Trophoblast cell (in vitro differentiated cells and primary cell): ENCODE measurements at regions not wholly inside any gene's neighbourhood (a gene's known extent, or its start where the extent isn't known, plus 50 kb on each side); places are given as distances from the start of the nearest gene placed in this dataset.

Experiments used
- DNase-seq, 2 donors: peaks; one replicate each; pipeline ENCODE4 v3.0.0-alpha.2; 2016
- H2AFZ ChIP-seq: 2 replicates; pipeline ENCODE4 v1.6.1; 2013; ENCODE audit warnings: low read length, moderate library complexity, mild to moderate bottlenecking; ENCODE audit not compliant: insufficient read depth, poor library complexity
- H2AK5ac ChIP-seq: 2 replicates; pipeline ENCODE4 v1.6.1; 2013; ENCODE audit warnings: mild to moderate bottlenecking, low read length
- H2BK120ac ChIP-seq: 2 replicates; pipeline ENCODE4 v1.6.1; 2013; ENCODE audit warnings: low read length, mild to moderate bottlenecking, moderate library complexity; ENCODE audit not compliant: insufficient read depth, poor library complexity
- H2BK12ac ChIP-seq: 2 replicates; pipeline ENCODE4 v1.6.1; 2013; ENCODE audit warnings: mild to moderate bottlenecking, low read length, moderate library complexity
- H2BK5ac ChIP-seq: 2 replicates; pipeline ENCODE4 v1.6.1; 2013; ENCODE audit warnings: low read length, low read depth, moderate library complexity, mild to moderate bottlenecking; ENCODE audit not compliant: poor library complexity
- H3K14ac ChIP-seq: 2 replicates; pipeline ENCODE4 v1.6.1; 2013; ENCODE audit warnings: mild to moderate bottlenecking, low read length
- H3K18ac ChIP-seq: 2 replicates; pipeline ENCODE4 v1.6.1; 2013; ENCODE audit warnings: mild to moderate bottlenecking, low read length
- H3K23ac ChIP-seq: 2 replicates; pipeline ENCODE4 v1.6.1; 2013; ENCODE audit warnings: low read length
- H3K27ac ChIP-seq: 2 replicates; pipeline ENCODE4 v1.5.1; 2013; ENCODE audit warnings: low read depth, mild to moderate bottlenecking, inconsistent platforms, low read length, moderate library complexity
- H3K27me3 ChIP-seq: 2 replicates; pipeline ENCODE4 v1.6.1; 2013; ENCODE audit warnings: inconsistent platforms, mild to moderate bottlenecking, low read length, moderate library complexity; ENCODE audit not compliant: insufficient read depth
- H3K36me3 ChIP-seq, 2 experiments: 1 replicate in 1 of 2; 2 replicates in 1 of 2; pipeline ENCODE4 v1.6.1; 2013; ENCODE audit warnings: low read length in 2 of 2, mild to moderate bottlenecking in 2 of 2, moderate library complexity in 1 of 2; ENCODE audit not compliant: insufficient read depth in 2 of 2, control insufficient read depth in 1 of 2
- H3K4ac ChIP-seq: 2 replicates; pipeline ENCODE4 v1.6.1; 2013; ENCODE audit warnings: low read depth, mild to moderate bottlenecking, low read length, moderate library complexity
- H3K4me1 ChIP-seq, 2 experiments: 1 replicate in 1 of 2; 2 replicates in 1 of 2; pipeline ENCODE4 v1.6.1; 2013; ENCODE audit warnings: low read length in 2 of 2, mild to moderate bottlenecking in 2 of 2, moderate library complexity in 1 of 2; ENCODE audit not compliant: insufficient read depth in 2 of 2, control insufficient read depth in 1 of 2
- H3K4me2 ChIP-seq: 2 replicates; pipeline ENCODE4 v1.6.1; 2013; ENCODE audit warnings: inconsistent platforms, mild to moderate bottlenecking, low read length, moderate library complexity
- H3K4me3 ChIP-seq: 2 replicates; pipeline ENCODE4 v1.5.1; 2013; ENCODE audit warnings: mild to moderate bottlenecking, low read depth, low read length, inconsistent platforms
- H3K79me1 ChIP-seq: one replicate; pipeline ENCODE4 v1.6.1; 2013; ENCODE audit warnings: low read length
- H3K79me2 ChIP-seq: 2 replicates; pipeline ENCODE4 v1.6.1; 2013; ENCODE audit warnings: low read length, mild to moderate bottlenecking; ENCODE audit not compliant: control insufficient read depth, insufficient read depth, poor library complexity
- H3K9ac ChIP-seq: 2 replicates; pipeline ENCODE4 v1.6.1; 2013; ENCODE audit warnings: mild to moderate bottlenecking, low read length
- H3K9me3 ChIP-seq: 2 replicates; pipeline ENCODE4 v1.6.1; 2013; ENCODE audit warnings: low read depth, mild to moderate bottlenecking, control low read depth, inconsistent platforms, low read length; ENCODE audit not compliant: insufficient read depth
- H4K12ac ChIP-seq: 2 replicates; pipeline ENCODE4 v1.6.1; 2013; ENCODE audit warnings: low read depth, mild to moderate bottlenecking, low read length, moderate library complexity
- H4K8ac ChIP-seq: 2 replicates; pipeline ENCODE4 v1.6.1; 2013; ENCODE audit warnings: low read depth, mild to moderate bottlenecking, low read length, moderate library complexity
- H4K91ac ChIP-seq: one replicate; pipeline ENCODE4 v1.6.1; 2013; ENCODE audit warnings: low read depth, mild to moderate bottlenecking, low read length, moderate library complexity
- WGBS: extraction: QIAGEN DNeasy Blood & Tissue Kit; methylation state at CpG from one replicate; pipeline ENCODE4 v1.1.7; 2013; ENCODE audit warnings: missing lambda C conversion rate; ENCODE audit not compliant: insufficient read length, insufficient coverage; ENCODE audit errors: extremely low coverage; 5-methylcytosine and 5-hydroxymethylcytosine counted together

DNA sequence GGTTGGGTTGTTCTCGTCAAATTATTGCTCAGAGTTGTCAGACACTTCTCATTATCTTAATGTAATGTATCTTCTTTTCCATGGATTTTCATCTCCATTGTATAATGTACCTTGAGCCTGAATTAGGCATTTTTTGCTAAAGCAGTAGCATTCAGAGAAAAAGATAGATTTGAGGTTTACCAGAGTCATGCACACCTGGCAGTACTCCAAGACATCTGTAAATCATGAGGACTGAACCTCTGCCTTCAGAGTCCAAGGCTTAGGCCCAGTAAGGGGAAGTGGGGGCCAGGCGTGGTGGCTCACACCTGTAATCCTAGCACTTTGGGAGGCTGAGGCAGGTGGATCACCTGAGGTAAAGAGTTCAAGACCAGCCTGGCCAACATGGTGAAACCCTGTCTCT lies 624.3 kb upstream of the MBL2 start:
- no peaks in the 10 kb centered on the region for H3K79me1 ChIP-seq
- no peak overlapping the region for H4K8ac ChIP-seq

DNA sequence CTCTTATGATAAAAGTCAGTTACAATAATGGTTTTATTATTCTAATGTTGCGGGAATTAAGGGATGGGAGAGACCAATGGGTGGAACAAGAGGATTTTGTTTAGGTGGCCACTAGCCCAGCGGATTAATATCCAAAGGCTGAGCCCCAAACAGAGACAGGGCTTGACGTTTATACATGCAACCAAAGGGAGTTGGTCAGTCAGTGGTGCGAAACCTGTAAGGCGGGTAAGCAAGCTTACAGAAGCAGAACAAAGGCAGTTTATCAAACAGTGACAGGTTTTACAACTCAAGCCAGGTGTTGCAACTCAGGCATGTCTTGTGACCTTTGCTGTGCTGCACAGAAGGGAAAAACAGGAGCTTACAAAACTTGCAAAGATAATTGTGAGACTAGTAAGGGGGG lies 622.9 kb upstream of the MBL2 start:
- no peak overlapping the region for H4K12ac ChIP-seq

More for the DNA sequence above, 624.3 kb upstream of the MBL2 start:
- no peaks in the 10 kb centered on the region for H3K27me3 ChIP-seq
- no CpG with 5 or more reads among the region's 2 CpGs for WGBS
- H2BK5ac ChIP-seq, result no peak overlapping the region
- H3K9me3 ChIP-seq, result peaks cover 3% of the 10 kb centered on the region
- H3K36me3 ChIP-seq, result no peaks in the 10 kb centered on the region
- no peaks in the 10 kb centered on the region for H3K4me1 ChIP-seq
- no peak for DNase-seq
- no peak overlapping the region for H3K14ac ChIP-seq
- no peak overlapping the region for H3K4me2 ChIP-seq
- H3K27ac ChIP-seq, result no peak overlapping the region
- no peak overlapping the region for H2AK5ac ChIP-seq
- no peak overlapping the region for H3K9ac ChIP-seq
- no peak overlapping the region for H3K23ac ChIP-seq
- no peak overlapping the region for H2BK12ac ChIP-seq
- H3K4ac ChIP-seq, result no peak overlapping the region
- no peak overlapping the region for H3K4me3 ChIP-seq
- H4K91ac ChIP-seq, result no peak overlapping the region
- H3K18ac ChIP-seq, result no peak overlapping the region
- no peak overlapping the region for H2BK120ac ChIP-seq
- no peaks in the 10 kb centered on the region for H3K79me2 ChIP-seq
- H2AFZ ChIP-seq, result no peak overlapping the region
- no peak overlapping the region for H4K12ac ChIP-seq

DNA sequence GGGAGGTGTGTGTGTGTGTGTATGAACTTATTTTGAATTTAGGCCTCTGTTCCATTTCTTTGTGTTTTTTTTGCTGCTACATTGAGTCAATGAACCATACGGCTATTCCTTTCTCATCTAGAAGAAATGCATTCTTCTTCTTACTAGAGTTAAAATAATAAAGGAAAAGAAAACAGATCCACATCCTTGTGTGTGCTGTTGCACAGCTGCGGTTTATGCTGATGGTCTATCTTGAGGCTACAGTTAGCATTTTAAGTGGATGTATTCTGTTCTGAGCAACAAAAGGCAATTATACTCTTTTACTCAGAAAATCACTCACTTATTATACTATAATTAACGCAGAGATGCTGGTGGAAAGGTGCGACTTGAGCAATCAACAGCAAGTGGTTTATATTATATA lies 615.0 kb upstream of the MBL2 start:
- H2BK12ac ChIP-seq, result no peak overlapping the region
- H3K27ac ChIP-seq, result peak overlapping the region; percentile 49
- DNase-seq, result no peak
- H3K23ac ChIP-seq, result no peak overlapping the region
- H3K18ac ChIP-seq, result no peak overlapping the region
- H3K4me3 ChIP-seq, result no peak overlapping the region
- no peak overlapping the region for H2BK120ac ChIP-seq
- H2AK5ac ChIP-seq, result no peak overlapping the region
- no peaks in the 10 kb centered on the region for H3K4me1 ChIP-seq
- H4K91ac ChIP-seq, result peak overlapping the region; percentile 14
- H4K8ac ChIP-seq, result no peak overlapping the region
- H3K4ac ChIP-seq, result no peak overlapping the region
- no peak overlapping the region for H4K12ac ChIP-seq
- no peaks in the 10 kb centered on the region for H3K36me3 ChIP-seq
- no peak overlapping the region for H3K4me2 ChIP-seq
- WGBS, result no CpG with 5 or more reads among the region's 4 CpGs
- peaks cover 1% of the 10 kb centered on the region for H3K79me1 ChIP-seq
- no peak overlapping the region for H2AFZ ChIP-seq
- no peak overlapping the region for H3K14ac ChIP-seq
- H2BK5ac ChIP-seq, result no peak overlapping the region
- no peak overlapping the region for H3K9ac ChIP-seq
- no peaks in the 10 kb centered on the region for H3K27me3 ChIP-seq
- H3K9me3 ChIP-seq, result no peaks in the 10 kb centered on the region
- no peaks in the 10 kb centered on the region for H3K79me2 ChIP-seq

More for the DNA sequence above, 622.9 kb upstream of the MBL2 start:
- Histone ChIP-seq H3K27ac (no peak overlapping the region), H3K27me3 (no peaks in the 10 kb centered on the region), H2AK5ac (no peak overlapping the region), H2AFZ (no peak overlapping the region), H2BK12ac (no peak overlapping the region), H3K79me2 (no peaks in the 10 kb centered on the region), H3K4me1 (no peaks in the 10 kb centered on the region), H3K4ac (no peak overlapping the region), H3K23ac (no peak overlapping the region), H3K79me1 (no peaks in the 10 kb centered on the region), H4K91ac (no peak overlapping the region), H3K18ac (no peak overlapping the region), H3K4me3 (no peak overlapping the region), H3K36me3 (no peaks in the 10 kb centered on the region), H3K14ac (no peak overlapping the region), H2BK5ac (no peak overlapping the region), H3K9ac (no peak overlapping the region), H3K4me2 (no peak overlapping the region), H4K8ac (no peak overlapping the region), H2BK120ac (no peak overlapping the region), H3K9me3 (peaks cover 3% of the 10 kb centered on the region)
- no peak for DNase-seq
- no CpG with 5 or more reads among the region's 5 CpGs for WGBS

DNA sequence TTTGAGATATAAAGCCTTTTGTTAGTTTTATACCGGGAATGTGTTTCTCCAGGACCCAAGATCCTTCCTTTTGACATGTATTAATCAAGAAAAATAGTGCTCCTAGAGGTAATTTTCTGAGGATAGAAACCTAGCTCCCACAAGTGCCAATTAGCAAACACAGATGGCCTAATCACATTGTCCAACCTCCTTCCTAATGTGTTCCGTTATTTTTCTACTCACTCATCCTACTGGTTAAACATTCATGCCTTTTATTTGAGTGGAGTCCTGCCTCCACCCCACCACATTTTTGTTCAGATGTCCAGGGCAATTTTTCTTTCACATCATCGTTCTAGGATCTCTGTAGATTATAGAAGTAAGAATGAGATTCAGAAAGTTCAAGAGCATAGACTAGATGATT lies 610.0 kb upstream of the MBL2 start:
- H3K27me3 ChIP-seq, result no peaks in the 10 kb centered on the region
- H3K36me3 ChIP-seq, result no peaks in the 10 kb centered on the region
- H3K4me3 ChIP-seq, result no peak overlapping the region
- H3K18ac ChIP-seq, result no peak overlapping the region
- H2AK5ac ChIP-seq, result no peak overlapping the region
- H2BK12ac ChIP-seq, result no peak overlapping the region
- H2AFZ ChIP-seq, result no peak overlapping the region
- no peaks in the 10 kb centered on the region for H3K9me3 ChIP-seq
- no peak overlapping the region for H4K8ac ChIP-seq
- H3K4me2 ChIP-seq, result no peak overlapping the region
- H2BK120ac ChIP-seq, result no peak overlapping the region
- no peaks in the 10 kb centered on the region for H3K4me1 ChIP-seq
- H4K91ac ChIP-seq, result no peak overlapping the region
- H4K12ac ChIP-seq, result no peak overlapping the region
- H2BK5ac ChIP-seq, result no peak overlapping the region
- H3K9ac ChIP-seq, result no peak overlapping the region
- H3K79me2 ChIP-seq, result no peaks in the 10 kb centered on the region
- no peak overlapping the region for H3K4ac ChIP-seq
- no peak overlapping the region for H3K23ac ChIP-seq
- no peak for DNase-seq
- no CpG with 5 or more reads among the region's 3 CpGs for WGBS
- no peak overlapping the region for H3K27ac ChIP-seq
- H3K14ac ChIP-seq, result no peak overlapping the region
- H3K79me1 ChIP-seq, result peaks cover 1% of the 10 kb centered on the region
